ENCODE measurements at regions not wholly inside any gene's neighbourhood (a gene's known extent, or its start where the extent isn't known, plus 50 kb on each side); places are given as distances from the start of the nearest gene placed in this dataset.

- H3K27me3 ChIP-seq: no peaks in the 10 kb centered on the region
- no peak for DNase-seq (ENCODE audit: low spot score in 2 of 2)
- H3K4me1 ChIP-seq: no peaks in the 10 kb centered on the region
- H3K9me3 ChIP-seq: peaks cover 0 to 17% (median 0%) of the 10 kb centered on the region in 4 donors
- TF ChIP-seq POLR2A (IDR thresholded peaks at IDR 0.05): no peak
- TF ChIP-seq, protein P1, sequence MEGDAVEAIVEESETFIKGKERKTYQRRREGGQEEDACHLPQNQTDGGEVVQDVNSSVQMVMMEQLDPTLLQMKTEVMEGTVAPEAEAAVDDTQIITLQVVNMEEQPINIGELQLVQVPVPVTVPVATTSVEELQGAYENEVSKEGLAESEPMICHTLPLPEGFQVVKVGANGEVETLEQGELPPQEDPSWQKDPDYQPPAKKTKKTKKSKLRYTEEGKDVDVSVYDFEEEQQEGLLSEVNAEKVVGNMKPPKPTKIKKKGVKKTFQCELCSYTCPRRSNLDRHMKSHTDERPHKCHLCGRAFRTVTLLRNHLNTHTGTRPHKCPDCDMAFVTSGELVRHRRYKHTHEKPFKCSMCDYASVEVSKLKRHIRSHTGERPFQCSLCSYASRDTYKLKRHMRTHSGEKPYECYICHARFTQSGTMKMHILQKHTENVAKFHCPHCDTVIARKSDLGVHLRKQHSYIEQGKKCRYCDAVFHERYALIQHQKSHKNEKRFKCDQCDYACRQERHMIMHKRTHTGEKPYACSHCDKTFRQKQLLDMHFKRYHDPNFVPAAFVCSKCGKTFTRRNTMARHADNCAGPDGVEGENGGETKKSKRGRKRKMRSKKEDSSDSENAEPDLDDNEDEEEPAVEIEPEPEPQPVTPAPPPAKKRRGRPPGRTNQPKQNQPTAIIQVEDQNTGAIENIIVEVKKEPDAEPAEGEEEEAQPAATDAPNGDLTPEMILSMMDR (IDR thresholded peaks at IDR 0.05): no peak
- no peak for TF ChIP-seq EP300 (IDR thresholded peaks at IDR 0.05)
- no peak overlapping the region for H3K27ac ChIP-seq
- H3K36me3 ChIP-seq: no peaks in the 10 kb centered on the region
- 68 to 70% methylated on average over 6 of the region's 6 CpGs for WGBS, 2 donors
- H3K4me3 ChIP-seq: no peak overlapping the region
These were observed 119.1 kb downstream of the PHETA1 start for GRCh38 chr12:111249757-111250156.

GRCh38 chr12:111249018-111249370, 119.9 kb downstream of the PHETA1 start:
- no peaks in the 10 kb centered on the region for H3K4me1 ChIP-seq
- H3K27ac ChIP-seq: no peak overlapping the region
- TF ChIP-seq POLR2A (IDR thresholded peaks at IDR 0.05) (no peak), EP300 (IDR thresholded peaks at IDR 0.05) (no peak)
- TF ChIP-seq, protein P1 (IDR thresholded peaks at IDR 0.05): no peak
- H3K4me3 ChIP-seq: no peak overlapping the region
- H3K36me3 ChIP-seq: no peaks in the 10 kb centered on the region
- H3K9me3 ChIP-seq: peaks cover 0 to 25% (median 0%) of the 10 kb centered on the region in 4 donors
- DNase-seq (ENCODE audit: low spot score in 2 of 2): no peak
- 78 to 82% methylated on average over 10 of the region's 10 CpGs for WGBS, 2 donors
- no peaks in the 10 kb centered on the region for H3K27me3 ChIP-seq

DNA sequence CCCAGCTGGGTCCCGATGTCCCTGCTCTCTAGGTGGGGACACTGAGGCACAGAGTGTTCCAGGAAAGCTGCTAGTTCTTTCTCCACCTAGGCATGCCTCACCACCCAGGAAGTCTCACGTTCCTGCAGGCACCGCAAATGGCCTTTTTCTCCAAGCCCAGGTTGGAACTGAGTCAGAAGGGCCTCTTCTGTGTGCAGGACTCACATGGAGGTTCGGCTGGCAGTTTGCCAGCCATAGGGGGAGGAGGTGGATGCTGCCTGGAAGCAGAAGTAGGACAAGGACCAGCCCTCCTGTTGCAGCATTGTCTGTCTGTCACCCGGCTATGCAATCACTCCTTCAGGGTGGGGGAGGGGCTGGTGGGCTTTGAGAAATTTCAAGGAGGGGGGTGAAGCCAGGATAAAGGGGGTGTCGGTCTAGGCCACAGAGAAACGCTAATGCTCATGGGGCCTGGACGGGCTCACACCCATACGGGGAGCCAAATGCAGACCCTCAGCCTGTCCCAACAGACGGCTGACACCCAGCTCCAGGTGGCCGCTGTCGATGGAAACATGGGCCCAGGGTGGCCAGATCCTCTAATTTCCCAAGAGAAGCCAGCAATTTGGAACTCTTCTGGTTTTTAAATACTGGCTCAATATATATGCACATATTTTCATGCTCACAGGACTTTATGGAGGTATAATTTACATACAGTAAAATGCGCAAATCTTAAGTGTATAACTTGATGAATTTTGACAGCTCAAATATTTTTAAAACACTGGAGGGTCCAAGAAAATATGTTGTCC, 120.5 kb downstream of the PHETA1 start:
- TF ChIP-seq EP300 (IDR thresholded peaks at IDR 0.05) (no peak), POLR2A (IDR thresholded peaks at IDR 0.05) (no peak)
- TF ChIP-seq, protein P1 (IDR thresholded peaks at IDR 0.05): no peak
- H3K27me3 ChIP-seq: no peaks in the 10 kb centered on the region
- H3K4me1 ChIP-seq: no peaks in the 10 kb centered on the region
- no peak overlapping the region for H3K27ac ChIP-seq
- peaks cover 0 to 31% (median 0%) of the 10 kb centered on the region in 4 donors for H3K9me3 ChIP-seq
- H3K36me3 ChIP-seq: no peaks in the 10 kb centered on the region
- WGBS, 2 donors: 61 to 69% methylated on average over 13 of the region's 13 CpGs
- no peak overlapping the region for H3K4me3 ChIP-seq
- no peak for DNase-seq (ENCODE audit: low spot score in 2 of 2)

- Histone ChIP-seq H3K27ac (no peak overlapping the region), H3K4me3 (no peak overlapping the region), H3K36me3 (no peaks in the 10 kb centered on the region), H3K9me3 (peaks cover 0 to 41% (median 0%) of the 10 kb centered on the region in 4 donors), H3K27me3 (no peaks in the 10 kb centered on the region), H3K4me1 (no peaks in the 10 kb centered on the region)
- WGBS, 2 donors: 68 to 76% methylated on average over 17 of the region's 17 CpGs
- TF ChIP-seq EP300 (IDR thresholded peaks at IDR 0.05) (no peak), POLR2A (IDR thresholded peaks at IDR 0.05) (no peak)
- TF ChIP-seq, protein P1 (IDR thresholded peaks at IDR 0.05): no peak
- DNase-seq (ENCODE audit: low spot score in 2 of 2): no peak
These were observed 121.7 kb downstream of the PHETA1 start for GRCh38 chr12:111247083-111247783.

DNA sequence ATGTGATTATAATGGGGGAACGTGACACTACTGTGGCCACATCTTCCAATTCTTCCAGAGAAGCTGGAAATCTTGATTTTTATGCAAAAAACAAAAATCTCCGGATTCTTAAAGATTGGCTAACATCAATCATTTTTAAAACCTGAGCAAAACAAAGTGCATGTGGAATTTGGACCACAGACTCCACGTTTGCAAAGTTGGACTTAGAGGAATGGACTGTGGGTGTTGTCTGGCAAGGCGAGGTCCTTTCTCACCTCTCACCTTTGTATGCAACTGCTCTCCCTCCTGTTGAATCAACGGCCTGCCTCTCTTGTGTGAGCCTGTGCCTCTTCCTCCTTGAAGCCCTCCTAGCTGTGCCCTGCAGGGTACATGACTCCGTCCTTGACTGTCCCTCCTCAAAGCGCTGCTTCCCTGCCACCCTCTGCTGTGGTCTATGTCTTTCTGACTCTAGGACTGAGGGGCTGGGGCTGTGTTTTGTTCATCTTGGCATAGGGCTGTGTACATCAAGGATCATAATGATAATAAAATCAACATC, 122.4 kb downstream of the PHETA1 start:
- H3K27ac ChIP-seq: no peak overlapping the region
- H3K9me3 ChIP-seq: peaks cover 0 to 41% (median 0%) of the 10 kb centered on the region in 4 donors
- no peak for TF ChIP-seq EP300 (IDR thresholded peaks at IDR 0.05)
- no peak for TF ChIP-seq POLR2A (IDR thresholded peaks at IDR 0.05)
- TF ChIP-seq, protein P1 (IDR thresholded peaks at IDR 0.05): no peak
- no peaks in the 10 kb centered on the region for H3K4me1 ChIP-seq
- H3K4me3 ChIP-seq: no peak overlapping the region
- H3K36me3 ChIP-seq: no peaks in the 10 kb centered on the region
- no peaks in the 10 kb centered on the region for H3K27me3 ChIP-seq
- no peak for DNase-seq (ENCODE audit: low spot score in 2 of 2)
- WGBS, 2 donors: 82 to 84% methylated on average over 7 of the region's 7 CpGs
